ENCODE measurements at regions not wholly inside any gene's neighbourhood (a gene's known extent, or its start where the extent isn't known, plus 50 kb on each side); places are given as distances from the start of the nearest gene placed in this dataset.

DNA sequence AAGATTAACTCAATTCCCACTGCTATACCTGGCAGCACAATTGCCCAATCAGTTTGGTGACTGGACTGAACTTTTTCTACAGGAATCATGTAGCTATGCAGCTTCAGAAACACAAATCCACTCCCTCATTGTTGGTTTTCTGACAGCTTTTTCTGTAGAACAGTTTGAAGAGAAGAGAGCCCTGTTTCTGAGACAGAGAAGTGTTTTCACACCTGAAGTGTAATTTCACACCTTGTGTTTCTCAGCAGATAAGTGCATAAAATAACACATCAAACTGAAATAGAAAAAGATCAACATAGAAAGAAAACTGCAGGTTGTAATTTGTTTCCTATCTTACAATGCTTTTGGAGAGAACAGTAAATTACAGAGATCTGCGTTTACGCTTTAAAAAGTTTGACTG, 335.6 kb downstream of the SNAPC1 start:
- no peak overlapping the region for H3K4me3 ChIP-seq
- no peak for DNase-seq
- no peak for TF ChIP-seq POLR2A (IDR thresholded peaks at IDR 0.05)
- TF ChIP-seq, protein P1, sequence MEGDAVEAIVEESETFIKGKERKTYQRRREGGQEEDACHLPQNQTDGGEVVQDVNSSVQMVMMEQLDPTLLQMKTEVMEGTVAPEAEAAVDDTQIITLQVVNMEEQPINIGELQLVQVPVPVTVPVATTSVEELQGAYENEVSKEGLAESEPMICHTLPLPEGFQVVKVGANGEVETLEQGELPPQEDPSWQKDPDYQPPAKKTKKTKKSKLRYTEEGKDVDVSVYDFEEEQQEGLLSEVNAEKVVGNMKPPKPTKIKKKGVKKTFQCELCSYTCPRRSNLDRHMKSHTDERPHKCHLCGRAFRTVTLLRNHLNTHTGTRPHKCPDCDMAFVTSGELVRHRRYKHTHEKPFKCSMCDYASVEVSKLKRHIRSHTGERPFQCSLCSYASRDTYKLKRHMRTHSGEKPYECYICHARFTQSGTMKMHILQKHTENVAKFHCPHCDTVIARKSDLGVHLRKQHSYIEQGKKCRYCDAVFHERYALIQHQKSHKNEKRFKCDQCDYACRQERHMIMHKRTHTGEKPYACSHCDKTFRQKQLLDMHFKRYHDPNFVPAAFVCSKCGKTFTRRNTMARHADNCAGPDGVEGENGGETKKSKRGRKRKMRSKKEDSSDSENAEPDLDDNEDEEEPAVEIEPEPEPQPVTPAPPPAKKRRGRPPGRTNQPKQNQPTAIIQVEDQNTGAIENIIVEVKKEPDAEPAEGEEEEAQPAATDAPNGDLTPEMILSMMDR (IDR thresholded peaks at IDR 0.05 in 4 of 5, conservative IDR thresholded peaks at IDR 0.05 in 1 of 5): no peak
- no peaks in the 10 kb centered on the region for H3K4me1 ChIP-seq
- no peaks in the 10 kb centered on the region for H3K36me3 ChIP-seq
- intact Hi-C loops (cut with DNase I; ENCODE audit: low total_unique reads) (no loop called here), in situ Hi-C loops (cut with MboI; ENCODE audit: low sequenced_read_pairs in 4 of 4) (no loop called here)
- no peaks in the 10 kb centered on the region for H3K27me3 ChIP-seq
- no peaks in the 10 kb centered on the region for H3K9me3 ChIP-seq
- no peak overlapping the region for H3K27ac ChIP-seq
- no peak for ATAC-seq

DNA sequence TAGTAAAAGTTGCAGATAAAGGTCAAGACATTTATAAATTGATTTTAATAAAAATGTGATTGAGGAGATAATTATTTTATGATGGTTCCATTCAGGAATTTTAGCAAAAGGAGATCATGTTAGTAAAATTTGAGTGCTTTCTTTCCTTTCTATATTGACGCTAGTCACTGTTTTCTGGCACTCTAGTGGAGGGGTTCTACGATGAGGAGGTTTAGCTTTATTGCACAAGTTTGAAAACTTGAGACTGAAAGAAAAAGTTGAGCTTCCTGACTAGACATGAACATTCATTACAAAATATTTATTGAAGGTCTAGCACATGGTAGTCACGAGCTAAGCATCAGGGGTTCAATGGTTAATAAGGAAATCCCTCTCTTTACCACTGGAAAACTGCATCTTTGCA, 336.1 kb downstream of the SNAPC1 start:
- DNase-seq (no peak), ATAC-seq (no peak)
- Histone ChIP-seq H3K9me3 (no peaks in the 10 kb centered on the region), H3K4me1 (no peaks in the 10 kb centered on the region), H3K27ac (no peak overlapping the region), H3K27me3 (no peaks in the 10 kb centered on the region), H3K36me3 (no peaks in the 10 kb centered on the region), H3K4me3 (no peak overlapping the region)
- in situ Hi-C loops (cut with MboI; ENCODE audit: low sequenced_read_pairs in 4 of 4): no loop called here
- TF ChIP-seq, protein P1 (IDR thresholded peaks at IDR 0.05 in 4 of 5, conservative IDR thresholded peaks at IDR 0.05 in 1 of 5): no peak
- no peak for TF ChIP-seq POLR2A (IDR thresholded peaks at IDR 0.05)
- intact Hi-C loops (cut with DNase I; ENCODE audit: low total_unique reads): no loop called here

DNA sequence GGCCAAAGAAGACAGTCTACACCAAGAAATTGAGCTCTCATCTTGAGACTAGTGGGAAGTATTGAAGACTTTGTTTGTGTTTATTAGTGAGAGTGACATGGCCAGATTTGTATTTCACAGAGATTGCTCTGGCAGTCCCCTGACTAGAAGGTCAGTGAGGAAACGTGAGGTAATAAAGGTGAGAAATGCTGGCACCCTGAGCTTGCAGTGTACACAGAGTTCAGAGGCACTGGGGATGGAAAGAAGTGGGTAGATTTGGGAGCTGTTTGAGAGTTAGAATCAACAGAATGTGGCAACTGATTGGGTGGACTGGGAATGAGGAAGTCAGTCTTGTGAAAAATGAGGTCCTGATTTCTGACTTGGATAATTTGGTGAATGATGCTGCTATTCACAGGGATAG, 336.9 kb downstream of the SNAPC1 start:
- in situ Hi-C loops (cut with MboI; ENCODE audit: low sequenced_read_pairs in 4 of 4): no loop called here
- Histone ChIP-seq H3K27ac (no peak overlapping the region), H3K9me3 (no peaks in the 10 kb centered on the region), H3K27me3 (no peaks in the 10 kb centered on the region), H3K36me3 (no peaks in the 10 kb centered on the region), H3K4me3 (no peak overlapping the region), H3K4me1 (no peaks in the 10 kb centered on the region)
- intact Hi-C loops (cut with DNase I; ENCODE audit: low total_unique reads): no loop called here
- DNase-seq: no peak
- no peak for TF ChIP-seq POLR2A (IDR thresholded peaks at IDR 0.05)
- TF ChIP-seq, protein P1 (IDR thresholded peaks at IDR 0.05 in 4 of 5, conservative IDR thresholded peaks at IDR 0.05 in 1 of 5): no peak
- ATAC-seq: no peak

DNA sequence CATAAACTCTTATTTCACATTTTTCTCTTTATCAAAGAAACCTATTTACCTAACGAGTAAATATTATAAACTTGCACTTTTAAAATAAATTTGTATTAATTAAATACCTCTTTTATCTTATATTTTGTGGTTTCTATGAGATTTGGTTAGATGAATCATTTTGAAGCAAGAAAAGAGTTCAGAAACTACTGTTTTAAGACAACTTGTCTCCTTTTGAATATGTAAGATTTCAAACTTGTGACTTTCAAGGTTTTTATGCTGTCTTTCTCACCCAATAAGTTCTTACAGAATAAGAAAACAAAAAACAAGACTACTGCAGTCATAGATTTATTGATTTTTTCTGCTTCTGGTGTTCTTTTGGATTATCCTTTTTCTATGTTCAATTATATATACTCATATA, 339.0 kb downstream of the SNAPC1 start:
- H3K27me3 ChIP-seq: no peaks in the 10 kb centered on the region
- no peak for ATAC-seq
- no peaks in the 10 kb centered on the region for H3K4me1 ChIP-seq
- H3K36me3 ChIP-seq: no peaks in the 10 kb centered on the region
- no peak overlapping the region for H3K4me3 ChIP-seq
- in situ Hi-C loops (cut with MboI; ENCODE audit: low sequenced_read_pairs in 4 of 4): no loop called here
- no peak for DNase-seq
- no peak for TF ChIP-seq POLR2A (IDR thresholded peaks at IDR 0.05)
- TF ChIP-seq, protein P1 (IDR thresholded peaks at IDR 0.05 in 4 of 5, conservative IDR thresholded peaks at IDR 0.05 in 1 of 5): no peak
- no peak overlapping the region for H3K27ac ChIP-seq
- H3K9me3 ChIP-seq: no peaks in the 10 kb centered on the region
- intact Hi-C loops (cut with DNase I; ENCODE audit: low total_unique reads): no loop called here

DNA sequence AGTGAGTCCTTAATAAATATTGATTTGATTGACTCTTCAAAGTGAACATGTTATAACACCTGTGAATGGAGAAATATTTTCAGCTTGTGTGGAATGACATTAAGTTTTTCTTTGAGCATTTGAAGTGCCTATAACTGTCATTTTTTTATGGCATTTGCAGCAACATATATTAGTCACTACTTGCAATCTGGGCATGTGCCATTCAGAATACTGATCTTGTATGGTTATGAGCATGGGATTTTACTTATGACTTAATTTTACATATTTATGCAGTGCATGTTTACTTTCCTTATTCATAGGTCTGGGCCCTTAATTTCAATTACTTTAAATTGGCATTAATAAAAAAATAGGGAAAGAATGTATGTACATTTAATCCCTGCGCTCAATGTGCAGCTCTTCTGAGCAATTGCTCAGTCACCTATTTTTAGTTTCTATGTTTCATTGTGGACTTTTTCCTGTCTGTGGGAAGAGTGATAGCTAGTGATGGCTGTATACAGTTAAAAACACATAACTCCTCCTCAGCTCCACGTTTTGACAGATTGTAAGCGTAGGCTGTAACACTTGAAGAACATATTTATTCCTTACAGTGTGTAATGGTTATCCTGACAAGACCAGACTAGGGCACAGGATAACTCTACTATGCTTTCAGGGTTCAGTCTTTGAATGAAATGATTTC, 339.6 kb downstream of the SNAPC1 start:
- TF ChIP-seq POLR2A (IDR thresholded peaks at IDR 0.05): no peak
- TF ChIP-seq, protein P1 (IDR thresholded peaks at IDR 0.05 in 4 of 5, conservative IDR thresholded peaks at IDR 0.05 in 1 of 5): no peak
- H3K27ac ChIP-seq: no peak overlapping the region
- ATAC-seq: no peak
- no peaks in the 10 kb centered on the region for H3K27me3 ChIP-seq
- no peak for DNase-seq
- in situ Hi-C loops (cut with MboI; ENCODE audit: low sequenced_read_pairs in 4 of 4): no loop called here
- intact Hi-C loops (cut with DNase I; ENCODE audit: low total_unique reads): no loop called here
- H3K36me3 ChIP-seq: no peaks in the 10 kb centered on the region
- H3K4me1 ChIP-seq: no peaks in the 10 kb centered on the region
- H3K4me3 ChIP-seq: no peak overlapping the region
- H3K9me3 ChIP-seq: no peaks in the 10 kb centered on the region
